ENCODE measurements at regions not wholly inside any gene's neighbourhood (a gene's known extent, or its start where the extent isn't known, plus 50 kb on each side); places are given as distances from the start of the nearest gene placed in this dataset.

DNA sequence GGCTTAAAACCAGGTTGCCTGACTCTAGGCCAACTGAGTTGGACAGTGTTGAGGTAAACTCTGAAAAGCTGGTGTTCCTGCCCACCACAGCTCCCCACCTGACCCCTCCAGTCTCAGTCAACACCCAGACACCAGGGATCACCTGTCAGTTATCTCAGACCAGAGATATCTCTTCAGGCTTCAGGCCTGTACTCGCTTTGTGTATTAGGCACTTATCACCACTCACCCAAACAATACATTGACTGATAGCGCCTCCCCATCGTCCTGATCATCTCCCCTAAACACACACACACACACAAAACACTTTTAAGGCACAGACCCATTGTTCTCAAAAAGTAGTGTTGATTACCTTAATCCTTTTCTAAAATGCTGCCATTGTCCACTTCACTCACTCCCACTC, 111.5 kb downstream of the PLCE1 start:
- H3K56ac ChIP-seq (ENCODE audit: low read length), result peak overlapping the region; percentile 40
- no peak overlapping the region for H3K18ac ChIP-seq (ENCODE audit: low read length)
- H2BK120ac ChIP-seq (ENCODE audit: low read depth, low read length), result no peak overlapping the region
- no peak overlapping the region for H3K4me2 ChIP-seq (ENCODE audit: low read length)
- H4K8ac ChIP-seq (ENCODE audit: low read depth, low read length), result no peak overlapping the region
- H3K27me3 ChIP-seq (ENCODE audit: insufficient read depth, low read length, poor library complexity), result no peaks in the 10 kb centered on the region
- peak; percentile 94 for DNase-seq
- no CpG with 5 or more reads among the region's 3 CpGs for WGBS (ENCODE audit: extremely low coverage, insufficient coverage, low lambda C conversion rate)
- H2BK15ac ChIP-seq (replicated peaks; ENCODE audit: low read depth), result no peak overlapping the region
- no peaks in the 10 kb centered on the region for H3K36me3 ChIP-seq (ENCODE audit: control insufficient read depth, insufficient read depth, low read length)
- H4K5ac ChIP-seq (ENCODE audit: low read length), result no peak overlapping the region
- no peak overlapping the region for H3K4ac ChIP-seq (ENCODE audit: low read depth, low read length)
- no peak overlapping the region for H2BK5ac ChIP-seq (ENCODE audit: low read length)
- H3K23ac ChIP-seq (ENCODE audit: low read length), result no peak overlapping the region
- H3K27ac ChIP-seq (ENCODE audit: low read depth, low read length), result peak overlapping the region; percentile 30
- no peaks in the 10 kb centered on the region for H3K79me2 ChIP-seq (ENCODE audit: control insufficient read depth, insufficient read depth, low read length)
- H3K4me1 ChIP-seq (ENCODE audit: control insufficient read depth, low read depth, low read length), result peaks cover 15% of the 10 kb centered on the region
- no peaks in the 10 kb centered on the region for H3K79me1 ChIP-seq (ENCODE audit: low read length)
- H3K4me3 ChIP-seq (ENCODE audit: low read length), result no peak overlapping the region
- no peak overlapping the region for H3K9ac ChIP-seq (ENCODE audit: low read length)
- H2AK5ac ChIP-seq (ENCODE audit: low read length), result no peak overlapping the region

DNA sequence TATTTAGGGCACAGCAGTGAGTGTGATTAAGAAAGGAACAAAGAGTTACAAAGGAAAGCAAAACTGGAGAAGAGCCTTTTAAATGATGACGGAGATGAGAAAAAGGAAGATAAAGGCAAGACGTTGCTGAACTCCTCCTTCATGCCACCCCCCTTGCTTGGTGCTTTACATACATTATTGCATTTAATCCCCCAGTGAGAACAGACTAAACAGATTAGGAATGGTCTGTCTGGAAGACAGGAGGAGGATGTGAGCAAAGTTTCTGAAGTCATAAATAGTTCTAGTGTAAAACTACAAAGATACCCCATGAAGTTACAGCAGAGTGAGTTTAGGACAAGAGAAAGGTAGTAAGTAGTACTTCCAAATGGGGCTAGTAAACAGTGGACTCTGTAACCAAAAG, 113.5 kb downstream of the PLCE1 start:
- Histone ChIP-seq H3K23ac (ENCODE audit: low read length) (no peak overlapping the region), H2BK5ac (ENCODE audit: low read length) (peak overlapping the region; percentile 27), H3K36me3 (ENCODE audit: control insufficient read depth, insufficient read depth, low read length) (no peaks in the 10 kb centered on the region), H2BK120ac (ENCODE audit: low read depth, low read length) (no peak overlapping the region), H2BK15ac (replicated peaks; ENCODE audit: low read depth) (no peak overlapping the region), H3K27me3 (ENCODE audit: insufficient read depth, low read length, poor library complexity) (no peaks in the 10 kb centered on the region), H3K9ac (ENCODE audit: low read length) (no peak overlapping the region), H3K4me3 (ENCODE audit: low read length) (no peak overlapping the region), H3K56ac (ENCODE audit: low read length) (no peak overlapping the region), H3K79me1 (ENCODE audit: low read length) (no peaks in the 10 kb centered on the region), H3K4me2 (ENCODE audit: low read length) (no peak overlapping the region), H3K4ac (ENCODE audit: low read depth, low read length) (no peak overlapping the region), H3K18ac (ENCODE audit: low read length) (no peak overlapping the region), H3K4me1 (ENCODE audit: control insufficient read depth, low read depth, low read length) (peaks cover 12% of the 10 kb centered on the region), H4K8ac (ENCODE audit: low read depth, low read length) (no peak overlapping the region), H4K5ac (ENCODE audit: low read length) (no peak overlapping the region), H3K79me2 (ENCODE audit: control insufficient read depth, insufficient read depth, low read length) (no peaks in the 10 kb centered on the region), H3K27ac (ENCODE audit: low read depth, low read length) (no peak overlapping the region), H2AK5ac (ENCODE audit: low read length) (no peak overlapping the region)
- DNase-seq, result peak; percentile 46
- no CpG with 5 or more reads among the region's 2 CpGs for WGBS (ENCODE audit: extremely low coverage, insufficient coverage, low lambda C conversion rate)

DNA sequence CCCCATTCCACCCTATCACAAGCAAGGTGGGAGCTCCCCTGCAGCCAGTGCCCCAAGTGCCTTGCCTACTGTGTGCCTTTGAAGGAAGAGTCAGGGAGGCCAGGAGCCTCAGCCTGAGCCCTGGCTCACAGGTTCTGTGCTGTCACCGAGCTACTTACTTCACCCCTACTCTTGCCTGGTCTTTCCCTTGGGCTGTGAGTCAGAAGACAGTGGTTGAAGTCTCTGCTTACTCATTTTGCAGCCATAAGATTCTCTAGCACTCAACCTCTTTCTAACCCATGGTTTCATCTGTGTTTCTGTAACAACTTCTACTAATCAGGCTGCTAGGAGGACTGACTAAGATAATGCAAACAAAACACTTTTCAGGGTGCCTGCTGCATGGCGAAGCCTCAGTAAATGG, 114.5 kb downstream of the PLCE1 start:
- H3K56ac ChIP-seq (ENCODE audit: low read length), result peak overlapping the region; percentile 6
- no peaks in the 10 kb centered on the region for H3K79me1 ChIP-seq (ENCODE audit: low read length)
- no CpG with 5 or more reads among the region's 2 CpGs for WGBS (ENCODE audit: extremely low coverage, insufficient coverage, low lambda C conversion rate)
- no peak overlapping the region for H3K9ac ChIP-seq (ENCODE audit: low read length)
- no peak overlapping the region for H4K5ac ChIP-seq (ENCODE audit: low read length)
- no peak overlapping the region for H3K18ac ChIP-seq (ENCODE audit: low read length)
- H3K36me3 ChIP-seq (ENCODE audit: control insufficient read depth, insufficient read depth, low read length), result no peaks in the 10 kb centered on the region
- no peaks in the 10 kb centered on the region for H3K79me2 ChIP-seq (ENCODE audit: control insufficient read depth, insufficient read depth, low read length)
- DNase-seq, result no peak
- no peak overlapping the region for H2BK15ac ChIP-seq (replicated peaks; ENCODE audit: low read depth)
- H4K8ac ChIP-seq (ENCODE audit: low read depth, low read length), result no peak overlapping the region
- no peak overlapping the region for H2BK120ac ChIP-seq (ENCODE audit: low read depth, low read length)
- H3K23ac ChIP-seq (ENCODE audit: low read length), result peak overlapping the region; percentile 48
- no peak overlapping the region for H2AK5ac ChIP-seq (ENCODE audit: low read length)
- H3K27ac ChIP-seq (ENCODE audit: low read depth, low read length), result no peak overlapping the region
- H3K4me3 ChIP-seq (ENCODE audit: low read length), result no peak overlapping the region
- no peak overlapping the region for H3K4ac ChIP-seq (ENCODE audit: low read depth, low read length)
- H3K4me2 ChIP-seq (ENCODE audit: low read length), result no peak overlapping the region
- no peak overlapping the region for H2BK5ac ChIP-seq (ENCODE audit: low read length)
- H3K27me3 ChIP-seq (ENCODE audit: insufficient read depth, low read length, poor library complexity), result no peaks in the 10 kb centered on the region
- H3K4me1 ChIP-seq (ENCODE audit: control insufficient read depth, low read depth, low read length), result peaks cover 9% of the 10 kb centered on the region

DNA sequence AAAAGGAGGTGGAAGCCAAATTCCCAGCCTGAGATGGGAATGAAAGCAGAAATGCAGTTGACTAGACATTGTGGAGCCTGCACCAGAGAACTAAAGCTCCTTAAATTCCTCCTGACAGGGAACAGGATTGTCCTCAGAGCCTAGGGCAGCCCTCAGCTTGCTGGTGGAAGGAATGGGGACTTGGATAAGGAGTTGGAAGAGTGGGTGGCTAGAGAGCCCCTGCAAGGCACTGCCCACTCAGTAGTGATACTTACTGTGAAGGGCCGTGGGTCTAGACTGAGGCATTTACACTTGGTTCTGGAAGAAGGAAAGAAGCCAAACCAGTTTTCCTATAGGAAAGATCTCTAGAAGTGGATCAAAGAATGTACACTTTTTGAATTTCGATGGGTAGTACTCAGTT, 117.6 kb downstream of the PLCE1 start:
- H3K4me3 ChIP-seq (ENCODE audit: low read length), result no peak overlapping the region
- H3K4me1 ChIP-seq (ENCODE audit: control insufficient read depth, low read depth, low read length), result peaks cover 8% of the 10 kb centered on the region
- no peak for DNase-seq
- no peak overlapping the region for H3K27ac ChIP-seq (ENCODE audit: low read depth, low read length)
- no peak overlapping the region for H3K4ac ChIP-seq (ENCODE audit: low read depth, low read length)
- no CpG with 5 or more reads among the region's 2 CpGs for WGBS (ENCODE audit: extremely low coverage, insufficient coverage, low lambda C conversion rate)
- no peak overlapping the region for H3K56ac ChIP-seq (ENCODE audit: low read length)
- H3K79me2 ChIP-seq (ENCODE audit: control insufficient read depth, insufficient read depth, low read length), result no peaks in the 10 kb centered on the region
- H3K9ac ChIP-seq (ENCODE audit: low read length), result no peak overlapping the region
- H3K36me3 ChIP-seq (ENCODE audit: control insufficient read depth, insufficient read depth, low read length), result no peaks in the 10 kb centered on the region
- no peak overlapping the region for H2AK5ac ChIP-seq (ENCODE audit: low read length)
- no peaks in the 10 kb centered on the region for H3K79me1 ChIP-seq (ENCODE audit: low read length)
- H4K5ac ChIP-seq (ENCODE audit: low read length), result no peak overlapping the region
- no peaks in the 10 kb centered on the region for H3K27me3 ChIP-seq (ENCODE audit: insufficient read depth, low read length, poor library complexity)
- H4K8ac ChIP-seq (ENCODE audit: low read depth, low read length), result no peak overlapping the region
- no peak overlapping the region for H2BK120ac ChIP-seq (ENCODE audit: low read depth, low read length)
- H2BK15ac ChIP-seq (replicated peaks; ENCODE audit: low read depth), result no peak overlapping the region
- no peak overlapping the region for H3K23ac ChIP-seq (ENCODE audit: low read length)
- H3K18ac ChIP-seq (ENCODE audit: low read length), result no peak overlapping the region
- no peak overlapping the region for H3K4me2 ChIP-seq (ENCODE audit: low read length)
- H2BK5ac ChIP-seq (ENCODE audit: low read length), result no peak overlapping the region

DNA sequence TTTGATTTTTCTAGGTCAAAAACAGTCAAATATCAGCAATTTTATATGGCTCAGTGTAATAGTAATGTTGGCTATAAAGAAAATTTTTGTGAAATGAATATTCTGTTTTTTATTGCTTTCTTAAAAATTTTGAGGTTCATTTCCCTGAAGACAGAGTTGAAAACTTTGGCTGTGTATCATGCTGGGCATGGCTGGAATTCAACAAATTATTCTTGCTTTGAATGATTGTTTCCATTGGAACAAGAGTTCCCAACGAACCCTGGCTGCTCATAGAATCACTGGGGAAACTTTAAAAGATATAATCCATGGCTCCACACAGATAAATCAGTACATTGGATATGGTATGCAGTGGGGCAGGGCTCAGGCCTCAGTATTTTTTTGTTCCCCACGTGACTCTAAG, 118.6 kb downstream of the PLCE1 start:
- H2BK15ac ChIP-seq (replicated peaks; ENCODE audit: low read depth), result no peak overlapping the region
- H3K18ac ChIP-seq (ENCODE audit: low read length), result no peak overlapping the region
- no peak overlapping the region for H3K4ac ChIP-seq (ENCODE audit: low read depth, low read length)
- H3K4me3 ChIP-seq (ENCODE audit: low read length), result no peak overlapping the region
- H3K56ac ChIP-seq (ENCODE audit: low read length), result no peak overlapping the region
- H3K4me2 ChIP-seq (ENCODE audit: low read length), result no peak overlapping the region
- no peak overlapping the region for H2BK120ac ChIP-seq (ENCODE audit: low read depth, low read length)
- H3K79me1 ChIP-seq (ENCODE audit: low read length), result no peaks in the 10 kb centered on the region
- no peak overlapping the region for H3K27ac ChIP-seq (ENCODE audit: low read depth, low read length)
- H2AK5ac ChIP-seq (ENCODE audit: low read length), result no peak overlapping the region
- no peak overlapping the region for H3K9ac ChIP-seq (ENCODE audit: low read length)
- no peaks in the 10 kb centered on the region for H3K4me1 ChIP-seq (ENCODE audit: control insufficient read depth, low read depth, low read length)
- no peak overlapping the region for H3K23ac ChIP-seq (ENCODE audit: low read length)
- no peak for DNase-seq
- no peak overlapping the region for H2BK5ac ChIP-seq (ENCODE audit: low read length)
- H3K36me3 ChIP-seq (ENCODE audit: control insufficient read depth, insufficient read depth, low read length), result no peaks in the 10 kb centered on the region
- H3K27me3 ChIP-seq (ENCODE audit: insufficient read depth, low read length, poor library complexity), result no peaks in the 10 kb centered on the region
- H3K79me2 ChIP-seq (ENCODE audit: control insufficient read depth, insufficient read depth, low read length), result no peaks in the 10 kb centered on the region
- H4K8ac ChIP-seq (ENCODE audit: low read depth, low read length), result no peak overlapping the region
- H4K5ac ChIP-seq (ENCODE audit: low read length), result no peak overlapping the region
- WGBS (ENCODE audit: extremely low coverage, insufficient coverage, low lambda C conversion rate), result no CpG with 5 or more reads among the region's 2 CpGs

DNA sequence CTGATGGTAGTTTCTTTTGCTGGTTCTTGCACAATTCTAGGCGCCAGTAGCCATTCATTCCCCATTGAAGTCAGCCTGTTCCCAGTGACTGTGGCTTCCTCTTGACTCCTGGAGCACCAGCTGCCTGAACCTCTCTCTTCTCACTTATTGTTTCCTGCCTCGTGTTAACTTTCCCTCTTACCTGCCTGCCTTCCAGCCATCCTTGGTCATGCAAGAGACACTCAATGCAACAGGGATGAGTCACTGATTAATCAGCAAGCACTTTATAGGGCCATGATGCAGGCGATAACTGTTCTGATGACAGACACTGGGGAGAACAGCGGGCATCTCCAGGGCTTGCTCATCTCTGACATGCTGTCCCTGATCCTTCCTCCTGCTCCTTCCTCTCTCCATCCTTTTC, 122.0 kb downstream of the PLCE1 start:
- H3K18ac ChIP-seq (ENCODE audit: low read length), result no peak overlapping the region
- WGBS (ENCODE audit: extremely low coverage, insufficient coverage, low lambda C conversion rate), result no CpG with 5 or more reads among the region's 4 CpGs
- H3K23ac ChIP-seq (ENCODE audit: low read length), result no peak overlapping the region
- H2BK5ac ChIP-seq (ENCODE audit: low read length), result no peak overlapping the region
- no peak overlapping the region for H2BK15ac ChIP-seq (replicated peaks; ENCODE audit: low read depth)
- no peak overlapping the region for H3K4me3 ChIP-seq (ENCODE audit: low read length)
- no peaks in the 10 kb centered on the region for H3K27me3 ChIP-seq (ENCODE audit: insufficient read depth, low read length, poor library complexity)
- DNase-seq, result peak; percentile 60
- H3K4me1 ChIP-seq (ENCODE audit: control insufficient read depth, low read depth, low read length), result no peaks in the 10 kb centered on the region
- no peak overlapping the region for H2AK5ac ChIP-seq (ENCODE audit: low read length)
- H3K9ac ChIP-seq (ENCODE audit: low read length), result no peak overlapping the region
- H3K56ac ChIP-seq (ENCODE audit: low read length), result no peak overlapping the region
- H3K36me3 ChIP-seq (ENCODE audit: control insufficient read depth, insufficient read depth, low read length), result no peaks in the 10 kb centered on the region
- no peaks in the 10 kb centered on the region for H3K79me1 ChIP-seq (ENCODE audit: low read length)
- H3K27ac ChIP-seq (ENCODE audit: low read depth, low read length), result no peak overlapping the region
- H2BK120ac ChIP-seq (ENCODE audit: low read depth, low read length), result no peak overlapping the region
- no peak overlapping the region for H3K4me2 ChIP-seq (ENCODE audit: low read length)
- no peak overlapping the region for H4K8ac ChIP-seq (ENCODE audit: low read depth, low read length)
- H4K5ac ChIP-seq (ENCODE audit: low read length), result no peak overlapping the region
- H3K4ac ChIP-seq (ENCODE audit: low read depth, low read length), result no peak overlapping the region
- no peaks in the 10 kb centered on the region for H3K79me2 ChIP-seq (ENCODE audit: control insufficient read depth, insufficient read depth, low read length)
